Endothelial cell of umbilical vein (primary cell): ENCODE measurements at regions not wholly inside any gene's neighbourhood (a gene's known extent, or its start where the extent isn't known, plus 50 kb on each side); places are given as distances from the start of the nearest gene placed in this dataset.

ENCODE experiments used
- BruUV-seq: library from RNA; stranded (reverse); fragments of 400-500 nt; replicated peaks from 2 replicates; lab custom pipeline; 2021; lab: Mats Ljungman, UMichigan
- CTCF ChIA-PET: fragments of 300-600, 350-600 bp; sonication (Branson Sonifier 250); formaldehyde crosslinking; loops from one replicate; lab custom pipeline; 2021; ENCODE audit warnings: antibody characterized with exemption, inconsistent platforms; lab: Charles Lee
- POLR2A ChIA-PET: fragments of 300-600, 350-600 bp; sonication (Branson Sonifier 250); formaldehyde crosslinking; loops from one replicate; lab custom pipeline; 2021; ENCODE audit warnings: antibody characterized with exemption, inconsistent platforms; lab: Charles Lee
- DNase-seq: peaks from one replicate; pipeline ENCODE4 v3.0.0-alpha.2; 2011; ENCODE audit warnings: low read depth, low spot score
- FAIRE-seq: peaks from 2 replicates; lab custom pipeline; 2011; peaks lifted over from hg19 to GRCh38; lab: Jason Lieb, UNC
- H2AFZ ChIP-seq: 2 replicates; pipeline ENCODE4 v1.6.0; 2012; ENCODE audit warnings: low read depth, low read length, control low read depth, inconsistent platforms
- H3K27ac ChIP-seq: 2 replicates; pipeline ENCODE4 v1.5.1; 2011; ENCODE audit warnings: low read depth, mild to moderate bottlenecking, control low read depth, low read length, moderate library complexity; ENCODE audit not compliant: insufficient read depth
- H3K27me3 ChIP-seq, 2 experiments: 2 replicates each; pipeline versions ENCODE4 v1.6.0 to v1.6.1; 2011; ENCODE audit warnings: low read length in 2 of 2, mixed read lengths in 1 of 2; ENCODE audit not compliant: control insufficient read depth in 2 of 2, insufficient read depth in 2 of 2
- H3K36me3 ChIP-seq, 2 experiments: 2 replicates in 1 of 2; 3 replicates in 1 of 2; pipeline ENCODE4 v1.5.1; 2011; ENCODE audit warnings: low read length in 2 of 2, mild to moderate bottlenecking in 1 of 2, moderate library complexity in 1 of 2; ENCODE audit not compliant: control insufficient read depth in 2 of 2, insufficient read depth in 2 of 2; ENCODE audit errors: extremely low read depth in 1 of 2
- H3K4me1 ChIP-seq: 3 replicates; pipeline ENCODE4 v1.5.1; 2011; ENCODE audit warnings: mild to moderate bottlenecking, low read length; ENCODE audit not compliant: control insufficient read depth, insufficient read depth; ENCODE audit errors: extremely low read depth
- H3K4me2 ChIP-seq: 2 replicates; pipeline ENCODE4 v1.6.1; 2011; ENCODE audit warnings: low read length, control low read depth, mixed read lengths; ENCODE audit not compliant: insufficient read depth
- H3K4me3 ChIP-seq, 3 experiments: fragments of 200-600 bp in 1 of 3; sonication (generic), shearing (Covaris generic) in 1 of 3; replicated peaks in 1 of 3; 2 replicates each; pipeline ENCODE4 v1.5.1; 2011 to 2016; ENCODE audit warnings: control low read depth in 3 of 3, low read length in 3 of 3, mild to moderate bottlenecking in 2 of 3, inconsistent platforms in 1 of 3, low read depth in 1 of 3, moderate library complexity in 1 of 3; ENCODE audit not compliant: insufficient read depth in 1 of 3
- H3K79me2 ChIP-seq: 2 replicates; pipeline ENCODE4 v1.6.0; 2012; ENCODE audit warnings: low read length, inconsistent platforms; ENCODE audit not compliant: control insufficient read depth, insufficient read depth
- H3K9ac ChIP-seq: replicated peaks from 2 replicates; pipeline ENCODE3; 2011; ENCODE audit warnings: low read length, control low read depth; ENCODE audit not compliant: insufficient read depth; ENCODE audit errors: extremely low read depth
- H3K9me1 ChIP-seq: replicated peaks from 3 replicates; pipeline ENCODE4 v1.6.0; 2011; ENCODE audit warnings: mild to moderate bottlenecking, low read length; ENCODE audit not compliant: control insufficient read depth, insufficient read depth; ENCODE audit errors: extremely low read depth
- H3K9me3 ChIP-seq: replicated peaks from 2 replicates; pipeline ENCODE4 v1.5.1; 2012; ENCODE audit warnings: low read length, inconsistent platforms; ENCODE audit not compliant: control insufficient read depth, insufficient read depth
- H4K20me1 ChIP-seq: replicated peaks from 2 replicates; pipeline ENCODE3; 2011; ENCODE audit warnings: mild to moderate bottlenecking, low read length; ENCODE audit not compliant: control insufficient read depth, insufficient read depth; ENCODE audit errors: extremely low read depth
- EZH2 ChIP-seq: IDR thresholded peaks from 2 replicates; pipeline ENCODE4 v1.6.1; 2012; ENCODE audit warnings: borderline replicate concordance, low read depth, mild to moderate bottlenecking, moderate library complexity, low read length, inconsistent platforms; ENCODE audit not compliant: severe bottlenecking
- FOS ChIP-seq: IDR thresholded peaks from 2 replicates; pipeline ENCODE4 v1.6.1; 2011; ENCODE audit warnings: mild to moderate bottlenecking, low read length, moderate library complexity, borderline replicate concordance; ENCODE audit not compliant: insufficient read depth
- GATA2 ChIP-seq: IDR thresholded peaks from 2 replicates; pipeline ENCODE4 v1.7.0; 2011; ENCODE audit warnings: low read depth, mild to moderate bottlenecking, moderate library complexity, mixed read lengths, low read length; ENCODE audit not compliant: insufficient read length, insufficient read depth
- JUN ChIP-seq: IDR thresholded peaks from 2 replicates; pipeline ENCODE4 v1.6.1; 2011; ENCODE audit warnings: borderline replicate concordance, low read depth; ENCODE audit not compliant: insufficient read length, insufficient read depth
- MYC ChIP-seq: IDR thresholded peaks from one replicate; pipeline ENCODE4 v1.6.1; 2011; ENCODE audit warnings: mild to moderate bottlenecking, low read depth, low read length
- POLR2A ChIP-seq: IDR thresholded peaks from 2 replicates; pipeline ENCODE4 v1.6.1; 2012; ENCODE audit warnings: low read depth, mild to moderate bottlenecking, control low read depth, low read length
- POLR2AphosphoS5 ChIP-seq: IDR thresholded peaks from 2 replicates; pipeline ENCODE4 v1.6.1; 2012; ENCODE audit warnings: low read depth, mild to moderate bottlenecking, control low read depth, low read length, moderate library complexity; ENCODE audit not compliant: insufficient read depth
- dilution Hi-C: fragments of 300-500 bp; cut with MboI; formaldehyde crosslinking; loops from one replicate; pipeline ENCODE4 v1.15.0; 2019; ENCODE audit warnings: low sequenced_read_pairs; ENCODE audit not compliant: extremely low pct_ligation_motif_present
- intact Hi-C: fragments of 100-400 bp; cut with micrococcal nuclease; formaldehyde crosslinking; loops from one replicate; pipeline ENCODE4 v1.10.0; 2022
- TF ChIP-seq, protein P1 (sequence below), 2 donors: IDR thresholded peaks; 1 replicate in 1 of 2; 2 replicates in 1 of 2; pipeline ENCODE4 v1.5.1; 2011; ENCODE audit warnings: low read length in 2 of 2, mild to moderate bottlenecking in 2 of 2, moderate library complexity in 2 of 2, control low read depth in 1 of 2, inconsistent platforms in 1 of 2, low read depth in 1 of 2; ENCODE audit not compliant: insufficient read depth in 1 of 2; ENCODE audit errors: extremely low read depth in 1 of 2
- TF ChIP-seq, protein P2 (sequence below): IDR thresholded peaks from 2 replicates; pipeline ENCODE4 v1.6.1; 2011; ENCODE audit not compliant: insufficient read depth, insufficient read length

DNA sequence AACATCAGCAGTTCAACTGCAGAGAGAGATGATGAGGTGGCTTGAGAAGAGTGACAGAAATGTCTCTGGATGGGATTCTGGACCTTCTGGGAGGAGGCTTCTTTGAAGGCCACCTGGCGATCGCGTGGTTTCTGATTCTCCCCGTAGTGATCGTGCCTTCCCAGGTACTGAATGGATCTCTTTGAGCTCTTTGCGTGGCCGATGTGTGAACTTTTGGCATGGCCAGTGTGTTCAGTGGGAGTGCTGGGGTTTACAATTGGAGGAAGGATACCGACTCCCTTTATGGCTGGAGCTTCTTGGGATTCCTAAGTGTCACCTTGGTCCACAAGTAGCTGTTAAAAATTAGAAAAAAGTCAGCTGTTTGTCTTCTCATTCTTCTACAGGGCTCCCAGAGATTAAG, 374.7 kb downstream of the C12orf75 start:
- Histone ChIP-seq H2AFZ (no peak overlapping the region), H3K27ac (no peak overlapping the region), H3K4me3 (no peak overlapping the region), H3K36me3 (no peaks in the 10 kb centered on the region), H3K4me2 (no peak overlapping the region), H3K9ac (no peak overlapping the region), H3K79me2 (no peaks in the 10 kb centered on the region), H4K20me1 (no peaks in the 10 kb centered on the region), H3K4me1 (peaks cover 9% of the 10 kb centered on the region), H3K9me1 (no peaks in the 10 kb centered on the region), H3K27me3 (peaks cover 3% of the 10 kb centered on the region in 2 experiments), H3K9me3 (no peaks in the 10 kb centered on the region)
- FAIRE-seq (no peak), DNase-seq (no peak)
- ChIA-PET CTCF (interaction anchor here (0.7 to 5.5 kb wide), 14 partner anchors 8 to 519 kb away, joined by 3 to 111 read pairs (median 6); partner anchors contain the start of gene NUAK1), POLR2A (no interaction called here)
- BruUV-seq = no TSS peak
- intact Hi-C loops = loop anchor here (1.0 to 5.0 kb wide), 4 partner anchors 33 to 519 kb away; no protein-coding TSS in a partner anchor
- no peak for TF ChIP-seq POLR2AphosphoS5
- TF ChIP-seq EZH2 = no peak
- TF ChIP-seq FOS = no peak
- TF ChIP-seq, protein P1, sequence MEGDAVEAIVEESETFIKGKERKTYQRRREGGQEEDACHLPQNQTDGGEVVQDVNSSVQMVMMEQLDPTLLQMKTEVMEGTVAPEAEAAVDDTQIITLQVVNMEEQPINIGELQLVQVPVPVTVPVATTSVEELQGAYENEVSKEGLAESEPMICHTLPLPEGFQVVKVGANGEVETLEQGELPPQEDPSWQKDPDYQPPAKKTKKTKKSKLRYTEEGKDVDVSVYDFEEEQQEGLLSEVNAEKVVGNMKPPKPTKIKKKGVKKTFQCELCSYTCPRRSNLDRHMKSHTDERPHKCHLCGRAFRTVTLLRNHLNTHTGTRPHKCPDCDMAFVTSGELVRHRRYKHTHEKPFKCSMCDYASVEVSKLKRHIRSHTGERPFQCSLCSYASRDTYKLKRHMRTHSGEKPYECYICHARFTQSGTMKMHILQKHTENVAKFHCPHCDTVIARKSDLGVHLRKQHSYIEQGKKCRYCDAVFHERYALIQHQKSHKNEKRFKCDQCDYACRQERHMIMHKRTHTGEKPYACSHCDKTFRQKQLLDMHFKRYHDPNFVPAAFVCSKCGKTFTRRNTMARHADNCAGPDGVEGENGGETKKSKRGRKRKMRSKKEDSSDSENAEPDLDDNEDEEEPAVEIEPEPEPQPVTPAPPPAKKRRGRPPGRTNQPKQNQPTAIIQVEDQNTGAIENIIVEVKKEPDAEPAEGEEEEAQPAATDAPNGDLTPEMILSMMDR (IDR thresholded peaks at IDR 0.05; ENCODE audit: extremely low read depth in 1 of 2, insufficient read depth in 1 of 2, low read depth in 1 of 2, low read length in 2 of 2) = no peak
- TF ChIP-seq GATA2 = no peak
- TF ChIP-seq POLR2A = no peak
- TF ChIP-seq JUN = no peak
- TF ChIP-seq MYC = no peak
- TF ChIP-seq, protein P2, sequence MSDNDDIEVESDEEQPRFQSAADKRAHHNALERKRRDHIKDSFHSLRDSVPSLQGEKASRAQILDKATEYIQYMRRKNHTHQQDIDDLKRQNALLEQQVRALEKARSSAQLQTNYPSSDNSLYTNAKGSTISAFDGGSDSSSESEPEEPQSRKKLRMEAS = no peak
- dilution Hi-C loops = no loop called here
